Coronary artery (tissue), 2 donors: ENCODE measurements at regions not wholly inside any gene's neighbourhood (a gene's known extent, or its start where the extent isn't known, plus 50 kb on each side); places are given as distances from the start of the nearest gene placed in this dataset.

Experiments
- DNase-seq: peaks from one replicate; pipeline ENCODE4 v3.0.0-alpha.2; 2017; ENCODE audit warnings: low spot score
- H3K27ac ChIP-seq, 2 donors: fragments of 200-600 bp; sonication (generic); one replicate each; pipeline ENCODE4 v1.5.1; 2016 to 2019
- H3K4me3 ChIP-seq: fragments of 200-600 bp; sonication (generic); 2 replicates; pipeline ENCODE4 v1.5.1; 2016; ENCODE audit warnings: mild to moderate bottlenecking, moderate library complexity
- TF ChIP-seq, protein P1 (sequence below): fragments of 200-600 bp; sonication (generic); IDR thresholded peaks from one replicate; pipeline ENCODE4 v1.5.1; 2019; ENCODE audit warnings: antibody characterized with exemption

DNA sequence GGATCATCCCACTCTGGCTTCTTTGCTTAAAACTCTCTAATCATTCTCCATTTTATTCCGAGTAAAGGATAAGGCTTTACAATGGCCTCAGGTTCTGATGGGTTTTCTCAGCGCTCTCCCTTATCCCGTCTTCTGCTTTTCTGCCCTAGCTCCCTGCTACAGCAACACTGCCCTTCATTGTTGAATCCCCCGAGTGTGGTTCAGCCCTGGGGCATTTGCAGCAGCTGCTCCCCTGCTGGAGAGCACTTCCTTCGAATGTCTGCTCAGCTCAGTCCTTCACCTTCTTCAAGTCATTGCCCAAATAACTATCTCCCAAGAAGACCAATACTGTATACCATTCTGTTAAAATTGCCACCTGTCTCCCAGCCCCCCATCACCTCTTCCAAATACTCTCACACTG lies 111.8 kb downstream of the TBXT start:
- no peak overlapping the region for H3K27ac ChIP-seq
- TF ChIP-seq, protein P1, sequence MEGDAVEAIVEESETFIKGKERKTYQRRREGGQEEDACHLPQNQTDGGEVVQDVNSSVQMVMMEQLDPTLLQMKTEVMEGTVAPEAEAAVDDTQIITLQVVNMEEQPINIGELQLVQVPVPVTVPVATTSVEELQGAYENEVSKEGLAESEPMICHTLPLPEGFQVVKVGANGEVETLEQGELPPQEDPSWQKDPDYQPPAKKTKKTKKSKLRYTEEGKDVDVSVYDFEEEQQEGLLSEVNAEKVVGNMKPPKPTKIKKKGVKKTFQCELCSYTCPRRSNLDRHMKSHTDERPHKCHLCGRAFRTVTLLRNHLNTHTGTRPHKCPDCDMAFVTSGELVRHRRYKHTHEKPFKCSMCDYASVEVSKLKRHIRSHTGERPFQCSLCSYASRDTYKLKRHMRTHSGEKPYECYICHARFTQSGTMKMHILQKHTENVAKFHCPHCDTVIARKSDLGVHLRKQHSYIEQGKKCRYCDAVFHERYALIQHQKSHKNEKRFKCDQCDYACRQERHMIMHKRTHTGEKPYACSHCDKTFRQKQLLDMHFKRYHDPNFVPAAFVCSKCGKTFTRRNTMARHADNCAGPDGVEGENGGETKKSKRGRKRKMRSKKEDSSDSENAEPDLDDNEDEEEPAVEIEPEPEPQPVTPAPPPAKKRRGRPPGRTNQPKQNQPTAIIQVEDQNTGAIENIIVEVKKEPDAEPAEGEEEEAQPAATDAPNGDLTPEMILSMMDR, result no peak
- no peak for DNase-seq
- no peak overlapping the region for H3K4me3 ChIP-seq

DNA sequence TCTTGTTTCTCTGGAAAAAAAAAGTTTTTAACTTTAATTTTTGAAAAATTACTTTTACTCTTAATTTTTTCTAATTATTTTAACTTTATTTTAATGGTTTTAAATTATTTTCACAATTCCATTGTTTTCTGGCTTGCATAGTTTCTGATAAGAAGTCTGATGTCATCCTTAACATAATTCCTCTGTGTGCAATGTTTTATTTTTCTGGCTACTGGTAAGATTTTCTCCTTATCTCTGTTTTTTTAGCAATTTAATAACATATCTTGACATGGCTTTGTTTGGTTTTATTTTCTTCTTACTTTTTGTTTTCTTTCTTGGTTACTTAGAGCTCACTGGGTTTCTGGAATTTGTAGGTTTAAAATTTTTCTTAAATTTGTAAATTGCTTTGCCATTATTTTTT lies 114.8 kb downstream of the TBXT start:
- TF ChIP-seq, protein P1, result no peak
- no peak for DNase-seq
- Histone ChIP-seq H3K27ac (no peak overlapping the region), H3K4me3 (no peak overlapping the region)

DNA sequence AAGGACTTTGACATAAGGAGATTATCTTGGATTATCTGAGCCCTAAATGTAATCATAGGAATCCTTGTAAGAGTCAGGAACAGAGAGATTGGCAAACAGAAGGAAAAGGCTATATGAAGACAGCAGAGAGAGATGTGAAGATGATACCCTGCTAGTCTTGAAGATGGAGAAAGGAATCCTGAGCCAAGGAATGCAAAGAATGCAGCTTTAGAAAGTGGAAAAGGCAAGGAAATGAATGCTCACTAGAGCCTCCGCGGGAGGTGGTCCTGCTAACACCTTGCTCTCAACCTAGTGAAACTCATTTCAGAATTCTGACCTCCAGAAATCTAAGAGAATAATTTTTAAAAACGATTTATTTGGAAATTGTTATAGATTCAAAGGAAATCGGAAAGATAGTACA lies 117.1 kb downstream of the TBXT start:
- TF ChIP-seq, protein P1, result no peak
- no peak overlapping the region for H3K4me3 ChIP-seq
- no peak overlapping the region for H3K27ac ChIP-seq
- no peak for DNase-seq

DNA sequence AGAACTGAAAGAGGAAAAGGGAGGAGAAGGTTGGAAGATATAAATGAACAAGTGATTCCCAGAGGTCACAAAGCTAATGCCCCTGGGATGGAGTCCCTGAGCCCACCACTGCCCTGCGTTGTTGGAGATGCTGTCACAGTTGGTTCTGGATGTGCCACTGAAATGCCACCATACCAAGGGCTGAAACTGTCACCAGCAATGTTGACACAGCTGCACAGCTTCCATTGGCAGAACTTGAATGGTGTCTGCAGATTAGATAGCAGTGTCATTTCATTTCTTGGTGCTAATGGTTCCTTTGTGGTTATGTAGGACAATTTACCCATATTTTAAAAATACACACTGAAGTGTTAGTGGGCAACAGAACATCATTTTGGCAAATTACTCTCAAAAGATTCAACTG lies 120.7 kb downstream of the TBXT start:
- TF ChIP-seq, protein P1, result no peak
- no peak for DNase-seq
- Histone ChIP-seq H3K4me3 (no peak overlapping the region), H3K27ac (no peak overlapping the region)

DNA sequence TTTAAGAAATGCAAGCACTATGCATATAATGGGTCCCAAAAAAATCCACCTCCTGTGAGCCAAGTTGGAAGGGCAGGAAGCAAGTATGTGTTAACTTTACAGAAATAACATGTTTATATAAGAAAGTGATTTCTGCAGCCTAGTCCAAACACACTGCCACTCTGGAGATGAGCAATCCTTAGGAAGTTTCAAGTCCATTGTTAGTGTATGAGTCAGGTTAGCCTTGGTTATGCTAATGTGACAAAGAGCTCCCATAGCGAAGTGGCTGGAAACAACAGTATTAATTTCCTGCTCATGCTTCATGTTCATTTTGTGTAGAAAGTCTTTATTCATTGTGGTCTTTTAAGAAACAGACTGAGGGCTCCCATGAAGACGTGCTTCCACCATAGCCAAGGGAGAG lies 121.4 kb downstream of the TBXT start:
- Histone ChIP-seq H3K4me3 (no peak overlapping the region), H3K27ac (no peak overlapping the region)
- no peak for DNase-seq
- TF ChIP-seq, protein P1, result no peak

DNA sequence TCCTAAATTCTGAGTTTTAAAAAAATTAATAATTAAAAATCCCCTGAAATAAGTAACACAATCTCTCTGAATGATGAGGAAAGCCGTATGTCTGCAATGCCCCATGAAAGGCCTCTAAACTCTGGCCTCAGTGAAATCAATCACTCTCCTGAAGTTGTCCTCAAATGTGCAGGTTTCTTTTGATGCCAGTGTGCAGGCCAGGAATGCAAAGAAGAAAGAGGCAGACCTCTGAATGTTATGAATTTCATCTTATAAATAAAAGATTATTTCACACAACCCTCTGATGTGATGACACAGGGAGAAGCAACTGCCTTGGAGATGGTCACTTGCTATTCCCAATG lies 121.8 kb downstream of the TBXT start:
- TF ChIP-seq, protein P1, result no peak
- Histone ChIP-seq H3K27ac (no peak overlapping the region), H3K4me3 (no peak overlapping the region)
- DNase-seq, result no peak

DNA sequence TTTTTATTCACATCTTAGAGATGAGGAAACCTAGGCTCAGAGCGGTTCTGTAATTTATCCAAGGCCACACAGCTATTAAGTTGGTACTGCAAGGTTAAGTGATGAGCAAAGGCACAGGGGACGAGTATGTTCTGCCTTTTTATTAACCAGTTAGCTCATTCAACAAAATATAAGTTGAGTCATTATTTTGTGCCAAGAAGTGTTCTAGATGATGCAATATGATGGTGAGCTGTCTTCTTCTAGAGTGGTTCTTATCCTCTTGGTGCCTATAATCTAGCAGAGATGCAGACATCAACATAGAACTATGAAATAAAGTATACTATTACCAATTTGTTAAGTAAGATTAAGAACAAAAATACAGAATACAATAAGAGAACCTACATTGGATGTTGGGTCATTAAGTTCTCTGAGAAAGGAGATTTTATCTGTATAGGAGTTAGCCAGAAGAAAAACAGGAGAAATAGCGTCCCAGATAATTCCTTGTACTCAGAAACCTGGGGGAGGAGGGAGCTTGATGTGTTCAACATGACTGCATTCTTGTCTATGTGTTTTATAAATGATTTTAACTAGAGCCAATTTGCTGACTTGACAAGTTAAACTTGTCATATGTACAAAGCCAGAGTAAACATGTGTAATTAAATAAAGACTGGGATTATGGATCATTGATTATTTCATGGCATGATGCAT lies 122.3 kb downstream of the TBXT start:
- no peak overlapping the region for H3K27ac ChIP-seq
- DNase-seq, result no peak
- H3K4me3 ChIP-seq, result no peak overlapping the region
- TF ChIP-seq, protein P1, result no peak
